Effector memory CD4-positive, alpha-beta T cell (primary cell): ENCODE measurements at regions not wholly inside any gene's neighbourhood (a gene's known extent, or its start where the extent isn't known, plus 50 kb on each side); places are given as distances from the start of the nearest gene placed in this dataset.

Experiments used
- DNase-seq, 3 donors: peaks; one replicate each; pipeline ENCODE4 v3.0.0-alpha.2; 2020
- H3K27ac ChIP-seq: 2 replicates; pipeline ENCODE4 v1.7.0; 2013; ENCODE audit warnings: mild to moderate bottlenecking, low read length, moderate library complexity; ENCODE audit not compliant: insufficient read depth, poor library complexity, severe bottlenecking
- H3K27me3 ChIP-seq: replicated peaks from 2 replicates; pipeline ENCODE4 v1.7.0; 2013; ENCODE audit warnings: mild to moderate bottlenecking, low read length; ENCODE audit not compliant: insufficient read depth, control insufficient read depth, poor library complexity, severe bottlenecking
- H3K36me3 ChIP-seq: 2 replicates; pipeline ENCODE4 v1.7.0; 2013; ENCODE audit warnings: mild to moderate bottlenecking, low read length, moderate library complexity; ENCODE audit not compliant: control insufficient read depth, insufficient read depth
- H3K4me1 ChIP-seq: 2 replicates; pipeline ENCODE4 v1.7.0; 2013; ENCODE audit warnings: low read length, mild to moderate bottlenecking; ENCODE audit not compliant: control insufficient read depth, insufficient read depth, poor library complexity, severe bottlenecking
- H3K4me3 ChIP-seq: 2 replicates; pipeline ENCODE4 v1.7.0; 2013; ENCODE audit warnings: low read length, low read depth, mild to moderate bottlenecking; ENCODE audit not compliant: insufficient read depth, poor library complexity, severe bottlenecking
- H3K9me3 ChIP-seq: 2 replicates; pipeline ENCODE4 v1.7.0; 2013; ENCODE audit warnings: mild to moderate bottlenecking, low read length, moderate library complexity; ENCODE audit not compliant: control insufficient read depth

GRCh38 chr2:121123268-121123667, 161.7 kb downstream of the TFCP2L1 start:
- no peaks in the 10 kb centered on the region for H3K36me3 ChIP-seq
- no peak for DNase-seq
- no peaks in the 10 kb centered on the region for H3K4me1 ChIP-seq
- no peak overlapping the region for H3K4me3 ChIP-seq
- H3K9me3 ChIP-seq = no peaks in the 10 kb centered on the region
- H3K27me3 ChIP-seq = no peaks in the 10 kb centered on the region
- H3K27ac ChIP-seq = no peak overlapping the region

- no peak for DNase-seq
- H3K27me3 ChIP-seq = no peaks in the 10 kb centered on the region
Observed at GRCh38 chr2:121124330-121124729, 160.7 kb downstream of the TFCP2L1 start.

GRCh38 chr2:121125350-121125749, 159.7 kb downstream of the TFCP2L1 start:
- Histone ChIP-seq H3K4me3 (no peak overlapping the region), H3K36me3 (no peaks in the 10 kb centered on the region), H3K27ac (no peak overlapping the region), H3K27me3 (no peaks in the 10 kb centered on the region), H3K4me1 (no peaks in the 10 kb centered on the region), H3K9me3 (no peaks in the 10 kb centered on the region)
- no peak for DNase-seq

More at GRCh38 chr2:121124330-121124729, 160.7 kb downstream of the TFCP2L1 start:
- Histone ChIP-seq H3K9me3 (no peaks in the 10 kb centered on the region), H3K4me1 (no peaks in the 10 kb centered on the region), H3K36me3 (no peaks in the 10 kb centered on the region), H3K27ac (no peak overlapping the region), H3K4me3 (no peak overlapping the region)

- H3K4me1 ChIP-seq = no peaks in the 10 kb centered on the region
- DNase-seq = no peak
- H3K4me3 ChIP-seq = no peak overlapping the region
- H3K27ac ChIP-seq = no peak overlapping the region
- H3K27me3 ChIP-seq = no peaks in the 10 kb centered on the region
- no peaks in the 10 kb centered on the region for H3K9me3 ChIP-seq
- H3K36me3 ChIP-seq = no peaks in the 10 kb centered on the region
Observed at GRCh38 chr2:121128741-121129659, 156.0 kb downstream of the TFCP2L1 start.

- Histone ChIP-seq H3K4me3 (no peak overlapping the region), H3K27ac (no peak overlapping the region), H3K4me1 (no peaks in the 10 kb centered on the region), H3K9me3 (no peaks in the 10 kb centered on the region), H3K27me3 (no peaks in the 10 kb centered on the region), H3K36me3 (no peaks in the 10 kb centered on the region)
- DNase-seq = no peak
Observed at GRCh38 chr2:121129692-121130091, 155.3 kb downstream of the TFCP2L1 start.

- H3K27me3 ChIP-seq = no peaks in the 10 kb centered on the region
- no peak overlapping the region for H3K27ac ChIP-seq
- H3K4me1 ChIP-seq = no peaks in the 10 kb centered on the region
- no peaks in the 10 kb centered on the region for H3K9me3 ChIP-seq
- no peaks in the 10 kb centered on the region for H3K36me3 ChIP-seq
- H3K4me3 ChIP-seq = no peak overlapping the region
- DNase-seq = no peak
Observed at GRCh38 chr2:121130301-121130850, 154.6 kb downstream of the TFCP2L1 start.

- H3K27me3 ChIP-seq = no peaks in the 10 kb centered on the region
- H3K4me3 ChIP-seq = no peak overlapping the region
- DNase-seq = no peak
Observed at GRCh38 chr2:121131375-121131774, 153.6 kb downstream of the TFCP2L1 start.

GRCh38 chr2:121132054-121132761, 152.8 kb downstream of the TFCP2L1 start:
- Histone ChIP-seq H3K27me3 (no peaks in the 10 kb centered on the region), H3K36me3 (no peaks in the 10 kb centered on the region)

More at GRCh38 chr2:121131375-121131774, 153.6 kb downstream of the TFCP2L1 start:
- H3K9me3 ChIP-seq = no peaks in the 10 kb centered on the region
- no peak overlapping the region for H3K27ac ChIP-seq
- H3K36me3 ChIP-seq = no peaks in the 10 kb centered on the region
- H3K4me1 ChIP-seq = no peaks in the 10 kb centered on the region

GRCh38 chr2:121132762-121133107, 152.3 kb downstream of the TFCP2L1 start:
- DNase-seq = no peak

More at GRCh38 chr2:121132054-121132761, 152.8 kb downstream of the TFCP2L1 start:
- no peak overlapping the region for H3K4me3 ChIP-seq
- H3K4me1 ChIP-seq = no peaks in the 10 kb centered on the region
- H3K27ac ChIP-seq = no peak overlapping the region
- H3K9me3 ChIP-seq = no peaks in the 10 kb centered on the region
- no peak for DNase-seq

More at GRCh38 chr2:121132762-121133107, 152.3 kb downstream of the TFCP2L1 start:
- no peak overlapping the region for H3K27ac ChIP-seq
- no peak overlapping the region for H3K4me3 ChIP-seq
- no peaks in the 10 kb centered on the region for H3K4me1 ChIP-seq
- H3K27me3 ChIP-seq = no peaks in the 10 kb centered on the region
- H3K9me3 ChIP-seq = no peaks in the 10 kb centered on the region
- no peaks in the 10 kb centered on the region for H3K36me3 ChIP-seq
